Transverse colon (tissue), 4 donors: ENCODE measurements at regions not wholly inside any gene's neighbourhood (a gene's known extent, or its start where the extent isn't known, plus 50 kb on each side); places are given as distances from the start of the nearest gene placed in this dataset.
A peak's percentile ranks its signal among the peaks of the same experiment; 100 is the strongest.

Source experiments
- DNase-seq: peaks from one replicate; pipeline ENCODE4 v3.0.0-alpha.2; 2019
- H3K27ac ChIP-seq, 4 donors: fragments of 200-600 bp; sonication (generic); 2 replicates each; pipeline ENCODE4 v1.5.1; 2016 to 2018; ENCODE audit warnings: inconsistent platforms in 4 of 4
- H3K27me3 ChIP-seq: fragments of 200-600 bp; sonication (generic); 2 replicates; pipeline ENCODE4 v1.5.1; 2017; ENCODE audit warnings: inconsistent platforms
- H3K36me3 ChIP-seq, 4 donors: fragments of 200-600 bp; sonication (generic); 2 replicates each; pipeline ENCODE4 v1.5.1; 2017 to 2019; ENCODE audit warnings: inconsistent platforms in 4 of 4
- H3K4me1 ChIP-seq, 4 donors: fragments of 200-600 bp; sonication (generic); 2 replicates each; pipeline ENCODE4 v1.5.1; 2017 to 2020; ENCODE audit warnings: inconsistent platforms in 4 of 4
- H3K4me3 ChIP-seq, 4 donors: fragments of 200-600 bp; sonication (generic); 1 replicate in 1 of 4; 2 replicates in 3 of 4; pipeline versions ENCODE4 v1.5.1 to v1.6.1; 2017 to 2019; ENCODE audit warnings: inconsistent platforms in 4 of 4
- H3K9me3 ChIP-seq, 2 donors: fragments of 200-600 bp; sonication (generic); 2 replicates each; pipeline ENCODE4 v1.5.1; 2017 to 2019; ENCODE audit warnings: inconsistent platforms in 2 of 2
- EP300 ChIP-seq: sonication (generic); formaldehyde crosslinking; IDR thresholded peaks from one replicate; pipeline ENCODE4 v1.6.1; 2017; ENCODE audit warnings: antibody characterized with exemption, low read depth
- POLR2A ChIP-seq: fragments of 450-650 bp; IDR thresholded peaks from one replicate; pipeline ENCODE4 v1.6.1; 2016; ENCODE audit warnings: antibody characterized with exemption, mild to moderate bottlenecking, moderate library complexity
- POLR2AphosphoS5 ChIP-seq, 3 donors: sonication (generic); formaldehyde crosslinking; IDR thresholded peaks; one replicate each; pipeline ENCODE4 v1.6.1; 2016; ENCODE audit warnings: antibody characterized with exemption in 3 of 3
- whole genome bisulfite sequencing, 2 donors: methylation state at CpG; one replicate each; pipeline ENCODE4 v1.1.5; 2018; ENCODE audit warnings: low coverage in 1 of 2; 5-methylcytosine and 5-hydroxymethylcytosine counted together
- in situ Hi-C, 4 donors: fragments of 200-750 bp; cut with MboI; loops; one replicate each; pipeline versions ENCODE4 v1.15.0 to v1.15.1; 2017; ENCODE audit warnings: low sequenced_read_pairs in 3 of 4, low pct_ligation_motif_present in 1 of 4, low pct_unique_long_range_greater_than_20kb in 1 of 4
- intact Hi-C: fragments of 100-400 bp; cut with DNase I; formaldehyde crosslinking; loops from one replicate; pipeline ENCODE4 v1.15.1; 2023; ENCODE audit warnings: low total_unique reads
- TF ChIP-seq, protein P1 (sequence below), 5 experiments: fragments of 200-600 bp in 3 of 5; fragments of 450-650 bp in 2 of 5; sonication (generic) in 3 of 5; IDR thresholded peaks; 1 replicate in 2 of 5; 2 replicates in 3 of 5; pipeline ENCODE4 v1.5.1; 2016 to 2017; ENCODE audit warnings: antibody characterized with exemption in 5 of 5, inconsistent platforms in 3 of 5, mild to moderate bottlenecking in 2 of 5, moderate library complexity in 1 of 5

DNA sequence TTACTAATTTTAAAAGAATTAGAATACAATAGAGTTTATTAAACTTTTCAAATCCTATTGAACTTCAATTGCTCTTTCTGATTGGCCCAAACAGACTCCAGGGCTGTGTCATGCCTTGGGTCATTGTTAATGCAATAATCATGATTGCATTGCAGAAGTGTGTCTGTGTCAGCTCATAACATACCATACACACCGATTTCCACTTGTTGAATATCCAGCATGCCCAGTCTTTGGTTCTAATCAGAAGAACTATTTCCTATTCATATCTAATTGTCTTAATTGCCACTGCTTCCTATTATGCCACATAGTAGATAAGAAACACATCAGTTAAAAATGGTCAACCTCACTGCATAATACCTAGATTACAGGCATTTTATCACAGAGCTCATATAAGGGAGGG, 106.1 kb upstream of the JAG1 start:
- intact Hi-C loops = no loop called here
- 67 to 86% methylated on average over 1 of the region's 1 CpG for WGBS, 2 donors

DNA sequence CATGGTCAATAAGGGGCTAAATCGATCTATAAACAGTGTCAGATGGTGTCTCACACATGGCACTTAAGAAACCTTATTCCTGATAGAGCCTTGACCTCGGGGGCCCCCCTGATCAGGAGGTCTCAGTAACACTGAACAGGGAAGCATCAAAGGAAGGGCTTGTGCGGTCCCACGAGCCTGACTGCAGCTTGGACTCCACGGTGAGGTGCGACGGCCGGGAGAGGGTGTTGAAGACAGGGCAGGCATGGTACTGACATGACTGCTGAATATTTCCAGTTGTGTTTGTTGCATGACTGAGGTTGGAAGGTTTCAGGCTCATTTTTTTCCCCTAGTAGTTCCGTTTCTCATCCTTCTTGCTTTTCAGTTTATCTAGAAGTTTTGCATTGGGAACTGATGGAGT, 107.1 kb upstream of the JAG1 start:
- Histone ChIP-seq H3K36me3 (no peaks in the 10 kb centered on the region), H3K27me3 (no peaks in the 10 kb centered on the region), H3K9me3 (no peaks in the 10 kb centered on the region), H3K27ac (no peak overlapping the region), H3K4me3 (no peak overlapping the region), H3K4me1 (peaks cover 0 to 4% (median 0%) of the 10 kb centered on the region in 4 donors)
- intact Hi-C loops = no loop called here
- TF ChIP-seq POLR2A = no peak
- TF ChIP-seq, protein P1, sequence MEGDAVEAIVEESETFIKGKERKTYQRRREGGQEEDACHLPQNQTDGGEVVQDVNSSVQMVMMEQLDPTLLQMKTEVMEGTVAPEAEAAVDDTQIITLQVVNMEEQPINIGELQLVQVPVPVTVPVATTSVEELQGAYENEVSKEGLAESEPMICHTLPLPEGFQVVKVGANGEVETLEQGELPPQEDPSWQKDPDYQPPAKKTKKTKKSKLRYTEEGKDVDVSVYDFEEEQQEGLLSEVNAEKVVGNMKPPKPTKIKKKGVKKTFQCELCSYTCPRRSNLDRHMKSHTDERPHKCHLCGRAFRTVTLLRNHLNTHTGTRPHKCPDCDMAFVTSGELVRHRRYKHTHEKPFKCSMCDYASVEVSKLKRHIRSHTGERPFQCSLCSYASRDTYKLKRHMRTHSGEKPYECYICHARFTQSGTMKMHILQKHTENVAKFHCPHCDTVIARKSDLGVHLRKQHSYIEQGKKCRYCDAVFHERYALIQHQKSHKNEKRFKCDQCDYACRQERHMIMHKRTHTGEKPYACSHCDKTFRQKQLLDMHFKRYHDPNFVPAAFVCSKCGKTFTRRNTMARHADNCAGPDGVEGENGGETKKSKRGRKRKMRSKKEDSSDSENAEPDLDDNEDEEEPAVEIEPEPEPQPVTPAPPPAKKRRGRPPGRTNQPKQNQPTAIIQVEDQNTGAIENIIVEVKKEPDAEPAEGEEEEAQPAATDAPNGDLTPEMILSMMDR (IDR thresholded peaks at IDR 0.05) = no peak
- no peak for TF ChIP-seq POLR2AphosphoS5 (IDR thresholded peaks at IDR 0.05)
- TF ChIP-seq EP300 = no peak
- WGBS, 2 donors = 60 to 78% methylated on average over 4 to 9 of the region's 9 CpGs
- DNase-seq = no peak
- in situ Hi-C loops = no loop called here

More for the DNA sequence above, 106.1 kb upstream of the JAG1 start:
- DNase-seq = no peak
- no peaks in the 10 kb centered on the region for H3K36me3 ChIP-seq
- H3K4me3 ChIP-seq = no peak overlapping the region
- H3K27ac ChIP-seq = no peak overlapping the region
- peaks cover 0 to 4% (median 0%) of the 10 kb centered on the region in 4 donors for H3K4me1 ChIP-seq
- TF ChIP-seq POLR2A (no peak), EP300 (no peak), POLR2AphosphoS5 (IDR thresholded peaks at IDR 0.05) (no peak)
- TF ChIP-seq, protein P1 (IDR thresholded peaks at IDR 0.05) = no peak
- no peaks in the 10 kb centered on the region for H3K27me3 ChIP-seq
- H3K9me3 ChIP-seq = no peaks in the 10 kb centered on the region
- in situ Hi-C loops = no loop called here

DNA sequence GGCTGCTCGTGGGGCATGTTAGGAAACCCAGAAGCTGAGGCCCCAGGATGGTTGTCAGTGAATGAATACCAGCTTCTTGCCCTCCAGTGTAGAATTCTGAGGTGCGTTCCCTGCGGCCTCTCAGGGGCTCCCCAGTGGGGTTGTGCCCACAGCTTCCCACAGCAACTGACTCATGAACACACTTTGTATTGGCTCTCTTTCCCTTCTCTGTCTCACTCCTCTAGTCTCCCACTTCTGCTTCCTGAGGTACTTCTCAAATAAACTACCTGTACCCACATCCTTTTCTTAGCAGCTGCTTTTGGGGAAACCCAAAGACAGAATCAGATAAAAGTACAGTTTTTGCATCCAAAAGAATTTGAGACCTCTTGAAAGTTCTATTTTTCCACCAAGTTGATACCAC, 107.7 kb upstream of the JAG1 start:
- no peak overlapping the region for H3K4me3 ChIP-seq
- in situ Hi-C loops = no loop called here
- DNase-seq = no peak
- H3K27ac ChIP-seq = no peak overlapping the region
- WGBS, 2 donors = 69% methylated on average over 3 of the region's 3 CpGs; no CpG with 5 or more reads in 1 of the 2 donors
- intact Hi-C loops = no loop called here
- no peaks in the 10 kb centered on the region for H3K9me3 ChIP-seq
- peaks cover 0 to 4% (median 0%) of the 10 kb centered on the region in 4 donors for H3K4me1 ChIP-seq
- no peaks in the 10 kb centered on the region for H3K27me3 ChIP-seq
- TF ChIP-seq EP300 = no peak
- TF ChIP-seq, protein P1 (IDR thresholded peaks at IDR 0.05) = no peak
- no peak for TF ChIP-seq POLR2AphosphoS5 (IDR thresholded peaks at IDR 0.05)
- TF ChIP-seq POLR2A = no peak
- H3K36me3 ChIP-seq = no peaks in the 10 kb centered on the region

DNA sequence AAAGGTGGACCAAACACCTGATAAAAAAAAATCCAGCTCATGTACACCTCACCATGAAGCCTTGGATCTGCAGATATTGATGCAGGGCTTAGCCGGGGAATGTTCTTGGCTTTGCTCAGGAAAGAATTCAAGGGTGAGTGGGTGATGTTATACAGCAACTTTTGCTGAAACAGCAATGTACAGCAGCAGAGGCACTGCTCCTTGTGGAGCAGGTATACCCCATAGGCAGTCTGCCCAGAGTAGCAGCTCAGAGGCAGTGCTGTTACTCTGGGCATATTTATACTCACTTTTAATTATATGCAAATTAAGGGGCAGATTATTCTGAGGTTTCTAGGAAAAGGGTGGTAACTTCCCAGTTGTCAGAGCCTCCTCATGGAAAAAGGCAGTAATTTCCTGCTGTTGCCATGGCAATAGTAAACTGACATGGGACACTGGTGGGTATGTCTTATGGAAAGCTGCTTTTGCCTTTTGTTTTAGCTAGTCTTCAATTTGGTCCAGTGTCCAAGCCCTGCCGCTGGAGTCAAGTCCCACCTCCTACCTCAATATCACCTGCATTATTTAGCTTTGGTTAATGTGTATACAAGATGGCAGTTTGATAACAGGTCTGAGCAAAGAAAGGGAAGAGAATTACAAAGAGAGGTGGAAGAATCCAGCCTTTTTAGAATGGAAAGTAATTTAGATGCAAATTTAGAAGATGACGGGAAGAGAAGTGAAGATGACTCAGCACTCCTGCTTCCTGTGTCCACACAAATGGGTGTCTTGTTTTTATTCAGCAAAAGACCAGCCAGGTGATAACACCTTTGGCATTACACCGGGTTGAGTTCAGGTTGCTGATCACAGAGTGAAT, 110.1 kb upstream of the JAG1 start:
- intact Hi-C loops (no loop called here), in situ Hi-C loops (no loop called here)
- TF ChIP-seq EP300 = no peak
- TF ChIP-seq, protein P1 (IDR thresholded peaks at IDR 0.05) = no peak
- TF ChIP-seq POLR2A = no peak
- no peak for TF ChIP-seq POLR2AphosphoS5 (IDR thresholded peaks at IDR 0.05)
- no peak overlapping the region for H3K4me3 ChIP-seq
- H3K27me3 ChIP-seq = no peaks in the 10 kb centered on the region
- no peaks in the 10 kb centered on the region for H3K36me3 ChIP-seq
- peak overlapping the region in 1 of 4 donors; percentile 5 for H3K27ac ChIP-seq
- 13 to 51% methylated on average over 2 to 4 of the region's 4 CpGs for WGBS, 2 donors
- DNase-seq = no peak
- H3K9me3 ChIP-seq = no peaks in the 10 kb centered on the region
- peaks cover 0 to 4% (median 0%) of the 10 kb centered on the region in 4 donors for H3K4me1 ChIP-seq
